Trophoblast cell (in vitro differentiated cells and primary cell): ENCODE measurements at regions not wholly inside any gene's neighbourhood (a gene's known extent, or its start where the extent isn't known, plus 50 kb on each side); places are given as distances from the start of the nearest gene placed in this dataset.

Source experiments
- DNase-seq, 2 donors: peaks; one replicate each; pipeline ENCODE4 v3.0.0-alpha.2; 2016
- H2AFZ ChIP-seq: 2 replicates; pipeline ENCODE4 v1.6.1; 2013; ENCODE audit warnings: low read length, moderate library complexity, mild to moderate bottlenecking; ENCODE audit not compliant: insufficient read depth, poor library complexity
- H2AK5ac ChIP-seq: 2 replicates; pipeline ENCODE4 v1.6.1; 2013; ENCODE audit warnings: mild to moderate bottlenecking, low read length
- H2BK120ac ChIP-seq: 2 replicates; pipeline ENCODE4 v1.6.1; 2013; ENCODE audit warnings: low read length, mild to moderate bottlenecking, moderate library complexity; ENCODE audit not compliant: insufficient read depth, poor library complexity
- H2BK12ac ChIP-seq: 2 replicates; pipeline ENCODE4 v1.6.1; 2013; ENCODE audit warnings: mild to moderate bottlenecking, low read length, moderate library complexity
- H2BK5ac ChIP-seq: 2 replicates; pipeline ENCODE4 v1.6.1; 2013; ENCODE audit warnings: low read length, low read depth, moderate library complexity, mild to moderate bottlenecking; ENCODE audit not compliant: poor library complexity
- H3K14ac ChIP-seq: 2 replicates; pipeline ENCODE4 v1.6.1; 2013; ENCODE audit warnings: mild to moderate bottlenecking, low read length
- H3K18ac ChIP-seq: 2 replicates; pipeline ENCODE4 v1.6.1; 2013; ENCODE audit warnings: mild to moderate bottlenecking, low read length
- H3K23ac ChIP-seq: 2 replicates; pipeline ENCODE4 v1.6.1; 2013; ENCODE audit warnings: low read length
- H3K27ac ChIP-seq: 2 replicates; pipeline ENCODE4 v1.5.1; 2013; ENCODE audit warnings: low read depth, mild to moderate bottlenecking, inconsistent platforms, low read length, moderate library complexity
- H3K27me3 ChIP-seq: 2 replicates; pipeline ENCODE4 v1.6.1; 2013; ENCODE audit warnings: inconsistent platforms, mild to moderate bottlenecking, low read length, moderate library complexity; ENCODE audit not compliant: insufficient read depth
- H3K36me3 ChIP-seq, 2 experiments: 1 replicate in 1 of 2; 2 replicates in 1 of 2; pipeline ENCODE4 v1.6.1; 2013; ENCODE audit warnings: low read length in 2 of 2, mild to moderate bottlenecking in 2 of 2, moderate library complexity in 1 of 2; ENCODE audit not compliant: insufficient read depth in 2 of 2, control insufficient read depth in 1 of 2
- H3K4ac ChIP-seq: 2 replicates; pipeline ENCODE4 v1.6.1; 2013; ENCODE audit warnings: low read depth, mild to moderate bottlenecking, low read length, moderate library complexity
- H3K4me1 ChIP-seq, 2 experiments: 1 replicate in 1 of 2; 2 replicates in 1 of 2; pipeline ENCODE4 v1.6.1; 2013; ENCODE audit warnings: low read length in 2 of 2, mild to moderate bottlenecking in 2 of 2, moderate library complexity in 1 of 2; ENCODE audit not compliant: insufficient read depth in 2 of 2, control insufficient read depth in 1 of 2
- H3K4me2 ChIP-seq: 2 replicates; pipeline ENCODE4 v1.6.1; 2013; ENCODE audit warnings: inconsistent platforms, mild to moderate bottlenecking, low read length, moderate library complexity
- H3K4me3 ChIP-seq: 2 replicates; pipeline ENCODE4 v1.5.1; 2013; ENCODE audit warnings: mild to moderate bottlenecking, low read depth, low read length, inconsistent platforms
- H3K79me1 ChIP-seq: one replicate; pipeline ENCODE4 v1.6.1; 2013; ENCODE audit warnings: low read length
- H3K79me2 ChIP-seq: 2 replicates; pipeline ENCODE4 v1.6.1; 2013; ENCODE audit warnings: low read length, mild to moderate bottlenecking; ENCODE audit not compliant: control insufficient read depth, insufficient read depth, poor library complexity
- H3K9ac ChIP-seq: 2 replicates; pipeline ENCODE4 v1.6.1; 2013; ENCODE audit warnings: mild to moderate bottlenecking, low read length
- H3K9me3 ChIP-seq: 2 replicates; pipeline ENCODE4 v1.6.1; 2013; ENCODE audit warnings: low read depth, mild to moderate bottlenecking, control low read depth, inconsistent platforms, low read length; ENCODE audit not compliant: insufficient read depth
- H4K12ac ChIP-seq: 2 replicates; pipeline ENCODE4 v1.6.1; 2013; ENCODE audit warnings: low read depth, mild to moderate bottlenecking, low read length, moderate library complexity
- H4K8ac ChIP-seq: 2 replicates; pipeline ENCODE4 v1.6.1; 2013; ENCODE audit warnings: low read depth, mild to moderate bottlenecking, low read length, moderate library complexity
- H4K91ac ChIP-seq: one replicate; pipeline ENCODE4 v1.6.1; 2013; ENCODE audit warnings: low read depth, mild to moderate bottlenecking, low read length, moderate library complexity
- WGBS: extraction: QIAGEN DNeasy Blood & Tissue Kit; methylation state at CpG from one replicate; pipeline ENCODE4 v1.1.7; 2013; ENCODE audit warnings: missing lambda C conversion rate; ENCODE audit not compliant: insufficient read length, insufficient coverage; ENCODE audit errors: extremely low coverage; 5-methylcytosine and 5-hydroxymethylcytosine counted together

GRCh38 chr11:11691296-11692151 is 69.7 kb upstream of the GALNT18 start:
- DNase-seq: no peak
- WGBS: no CpG with 5 or more reads among the region's 13 CpGs
- H4K91ac ChIP-seq: no peak overlapping the region

GRCh38 chr11:11681536-11681935 is 59.7 kb upstream of the GALNT18 start:
- DNase-seq: no peak
- Histone ChIP-seq H3K36me3 (no peaks in the 10 kb centered on the region), H3K4me3 (no peak overlapping the region), H3K4ac (no peak overlapping the region), H4K91ac (no peak overlapping the region), H2AFZ (no peak overlapping the region), H4K12ac (no peak overlapping the region), H3K18ac (no peak overlapping the region), H3K79me2 (no peaks in the 10 kb centered on the region), H3K9ac (no peak overlapping the region), H2BK120ac (no peak overlapping the region), H3K79me1 (no peaks in the 10 kb centered on the region), H3K27ac (no peak overlapping the region), H2AK5ac (no peak overlapping the region), H2BK5ac (no peak overlapping the region), H3K4me1 (no peaks in the 10 kb centered on the region), H3K14ac (no peak overlapping the region), H4K8ac (no peak overlapping the region), H3K27me3 (no peaks in the 10 kb centered on the region), H3K4me2 (no peak overlapping the region), H3K9me3 (no peaks in the 10 kb centered on the region), H2BK12ac (no peak overlapping the region), H3K23ac (no peak overlapping the region)

More at GRCh38 chr11:11691296-11692151, 69.7 kb upstream of the GALNT18 start:
- H3K79me1 ChIP-seq: no peaks in the 10 kb centered on the region
- H4K12ac ChIP-seq: no peak overlapping the region
- H3K4me3 ChIP-seq: no peak overlapping the region
- no peak overlapping the region for H3K18ac ChIP-seq
- no peak overlapping the region for H2BK5ac ChIP-seq
- H2AK5ac ChIP-seq: no peak overlapping the region
- no peaks in the 10 kb centered on the region for H3K36me3 ChIP-seq
- H3K4me1 ChIP-seq: peaks cover 3% of the 10 kb centered on the region in 2 experiments
- no peak overlapping the region for H2BK120ac ChIP-seq
- H3K27me3 ChIP-seq: no peaks in the 10 kb centered on the region
- H3K27ac ChIP-seq: no peak overlapping the region
- H2BK12ac ChIP-seq: no peak overlapping the region
- no peaks in the 10 kb centered on the region for H3K79me2 ChIP-seq
- no peak overlapping the region for H3K14ac ChIP-seq
- no peak overlapping the region for H4K8ac ChIP-seq
- H3K4me2 ChIP-seq: no peak overlapping the region
- no peaks in the 10 kb centered on the region for H3K9me3 ChIP-seq
- H3K9ac ChIP-seq: no peak overlapping the region
- H3K4ac ChIP-seq: no peak overlapping the region
- no peak overlapping the region for H2AFZ ChIP-seq
- H3K23ac ChIP-seq: no peak overlapping the region

DNA sequence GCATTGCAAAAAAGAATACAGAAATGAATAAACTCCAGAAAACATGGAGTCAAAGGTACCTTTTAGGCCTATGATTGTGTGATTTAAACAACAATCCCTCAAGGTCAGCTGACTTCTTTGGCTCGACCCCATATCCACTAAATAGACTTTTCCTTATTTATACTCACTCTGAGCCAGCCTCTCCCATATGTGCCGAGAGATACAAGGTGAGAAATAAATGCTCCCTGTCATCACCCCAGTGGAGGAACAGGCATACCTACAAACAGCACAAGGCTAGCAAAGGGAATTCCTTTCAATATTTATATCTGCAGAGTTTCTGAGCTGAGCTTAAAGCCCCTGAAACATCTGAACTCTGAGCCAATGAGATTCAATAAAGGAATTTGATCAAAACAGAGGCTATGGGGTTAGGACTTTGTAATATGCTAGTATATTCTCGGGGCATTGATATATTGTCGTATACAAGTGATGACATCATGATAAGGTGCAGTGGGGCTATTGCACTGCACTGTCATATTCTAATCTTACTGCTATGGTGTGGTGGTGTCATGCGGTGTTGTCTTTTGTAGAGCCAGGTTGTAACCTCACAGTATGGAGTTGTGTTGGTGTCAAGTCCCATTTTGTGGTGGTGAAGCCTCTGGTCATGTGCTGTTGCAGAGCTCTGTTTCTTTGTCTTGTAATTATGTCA is 56.0 kb upstream of the GALNT18 start:
- H3K4me3 ChIP-seq: no peak overlapping the region

DNA sequence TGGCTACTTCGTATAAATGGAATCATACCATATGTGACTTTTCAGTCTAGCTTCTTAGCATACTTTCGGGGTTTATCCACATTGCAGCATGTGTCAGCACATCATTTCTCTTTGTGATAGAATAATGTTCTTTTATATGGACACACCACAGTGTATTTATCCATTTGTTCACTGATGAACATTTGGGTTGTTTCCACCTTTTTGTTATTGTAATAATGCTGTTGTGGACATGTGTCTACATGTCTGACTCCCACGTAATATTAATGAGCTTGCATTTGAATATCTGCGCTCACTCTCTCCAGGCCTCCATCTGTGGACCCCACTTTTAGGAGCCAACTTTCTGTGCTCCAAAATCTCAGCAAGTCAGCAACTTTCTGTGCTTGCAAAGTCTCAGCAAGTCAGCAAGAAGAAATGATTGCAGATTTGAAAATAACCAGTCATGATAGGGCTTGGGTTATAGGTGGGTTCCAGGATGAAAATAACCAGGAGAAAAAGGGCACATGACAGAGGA is 53.9 kb upstream of the GALNT18 start:
- H4K8ac ChIP-seq: no peak overlapping the region
- H4K91ac ChIP-seq: no peak overlapping the region
- no peak overlapping the region for H2AFZ ChIP-seq
- no peak overlapping the region for H4K12ac ChIP-seq
- H3K14ac ChIP-seq: no peak overlapping the region
- H2AK5ac ChIP-seq: no peak overlapping the region
- H3K4ac ChIP-seq: no peak overlapping the region
- no peak overlapping the region for H2BK12ac ChIP-seq
- no peak overlapping the region for H3K27ac ChIP-seq
- H3K79me1 ChIP-seq: no peaks in the 10 kb centered on the region
- no peak overlapping the region for H3K4me3 ChIP-seq
- H3K18ac ChIP-seq: no peak overlapping the region
- no peak overlapping the region for H2BK120ac ChIP-seq
- no peaks in the 10 kb centered on the region for H3K27me3 ChIP-seq
- H3K4me2 ChIP-seq: no peak overlapping the region
- H3K36me3 ChIP-seq: no peaks in the 10 kb centered on the region
- peaks cover 0 to 3% of the 10 kb centered on the region in 2 experiments for H3K4me1 ChIP-seq
- no peaks in the 10 kb centered on the region for H3K79me2 ChIP-seq
- H3K9me3 ChIP-seq: no peaks in the 10 kb centered on the region
- no peak overlapping the region for H3K23ac ChIP-seq
- no CpG with 5 or more reads among the region's 4 CpGs for WGBS
- no peak overlapping the region for H2BK5ac ChIP-seq
- no peak overlapping the region for H3K9ac ChIP-seq
- no peak for DNase-seq

More for the DNA sequence above, 56.0 kb upstream of the GALNT18 start:
- DNase-seq: no peak
- H3K14ac ChIP-seq: no peak overlapping the region
- no peak overlapping the region for H2AK5ac ChIP-seq
- no peak overlapping the region for H3K9ac ChIP-seq
- H2BK12ac ChIP-seq: no peak overlapping the region
- no peak overlapping the region for H3K4me2 ChIP-seq
- no peak overlapping the region for H3K27ac ChIP-seq
- H3K4me1 ChIP-seq: no peaks in the 10 kb centered on the region
- no peak overlapping the region for H2BK5ac ChIP-seq
- no peak overlapping the region for H4K91ac ChIP-seq
- no peaks in the 10 kb centered on the region for H3K27me3 ChIP-seq
- peak overlapping the region; percentile 44 for H3K23ac ChIP-seq
- no peak overlapping the region for H3K18ac ChIP-seq
- no peaks in the 10 kb centered on the region for H3K36me3 ChIP-seq
- no peaks in the 10 kb centered on the region for H3K79me1 ChIP-seq
- no peaks in the 10 kb centered on the region for H3K9me3 ChIP-seq
- H4K8ac ChIP-seq: no peak overlapping the region
- H2BK120ac ChIP-seq: no peak overlapping the region
- no peak overlapping the region for H3K4ac ChIP-seq
- WGBS: no CpG with 5 or more reads among the region's 5 CpGs
- no peak overlapping the region for H4K12ac ChIP-seq
- H3K79me2 ChIP-seq: no peaks in the 10 kb centered on the region
- no peak overlapping the region for H2AFZ ChIP-seq
